ENCODE measurements at regions not wholly inside any gene's neighbourhood (a gene's known extent, or its start where the extent isn't known, plus 50 kb on each side); places are given as distances from the start of the nearest gene placed in this dataset.
A peak's percentile ranks its signal among the peaks of the same experiment; 100 is the strongest.

DNA sequence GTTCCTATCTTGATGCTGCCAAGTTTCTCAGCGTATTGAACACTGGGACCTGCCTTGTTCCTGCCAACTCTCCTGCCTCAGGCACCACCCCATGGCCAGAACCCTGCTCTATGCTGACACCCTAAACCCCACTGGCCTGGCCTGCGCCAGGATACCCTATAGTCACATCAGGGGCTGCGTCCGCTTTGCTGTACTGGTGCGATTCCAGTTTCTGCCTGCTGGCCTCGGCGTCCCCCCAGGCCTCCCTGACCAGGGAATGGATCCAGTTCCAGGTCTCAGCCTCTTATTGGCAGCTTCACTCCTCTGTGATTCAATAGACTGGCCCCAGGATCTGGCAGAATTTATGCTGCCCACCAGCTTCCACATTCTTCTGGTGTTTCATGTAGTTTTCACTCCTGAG lies 55.0 kb downstream of the GPR6 start:
- DNase-seq = no peak
- Histone ChIP-seq H3K36me3 (replicated peaks; ENCODE audit: control insufficient read depth, insufficient read depth, low read length) (no peaks in the 10 kb centered on the region), H3K4me3 (ENCODE audit: insufficient read depth, low read depth, low read length) (no peak overlapping the region), H3K27me3 (ENCODE audit: control insufficient read depth, insufficient read depth, low read length) (no peaks in the 10 kb centered on the region)

- Histone ChIP-seq H3K27me3 (ENCODE audit: control insufficient read depth, insufficient read depth, low read length) (no peaks in the 10 kb centered on the region), H3K4me3 (ENCODE audit: insufficient read depth, low read depth, low read length) (no peak overlapping the region), H3K36me3 (replicated peaks; ENCODE audit: control insufficient read depth, insufficient read depth, low read length) (no peaks in the 10 kb centered on the region)
- no peak for DNase-seq
Observed at GRCh38 chr6:110033749-110034666, 55.9 kb downstream of the GPR6 start.

DNA sequence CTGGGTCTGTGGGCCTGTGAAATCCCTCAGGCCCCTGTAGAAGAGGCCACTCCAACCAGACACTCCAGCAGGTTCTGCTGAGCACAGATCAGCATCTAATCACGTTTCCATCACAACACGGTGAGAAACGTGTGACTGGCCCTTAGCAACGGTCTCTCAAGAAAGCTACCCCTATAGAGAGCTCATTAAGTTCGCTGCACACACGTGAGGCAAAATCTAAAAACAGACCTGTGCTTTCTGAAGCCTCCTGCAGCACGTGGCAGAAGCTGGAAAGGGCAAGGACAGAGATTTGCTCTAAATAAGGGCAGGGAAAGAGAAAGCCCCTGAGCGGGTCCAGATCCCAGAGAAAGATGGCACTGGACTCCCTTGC lies 56.5 kb downstream of the GPR6 start:
- H3K27me3 ChIP-seq (ENCODE audit: control insufficient read depth, insufficient read depth, low read length) = no peaks in the 10 kb centered on the region
- H3K36me3 ChIP-seq (replicated peaks; ENCODE audit: control insufficient read depth, insufficient read depth, low read length) = no peaks in the 10 kb centered on the region
- DNase-seq = no peak
- no peak overlapping the region for H3K4me3 ChIP-seq (ENCODE audit: insufficient read depth, low read depth, low read length)

GRCh38 chr6:110035321-110035720 lies 57.2 kb downstream of the GPR6 start:
- DNase-seq = no peak
- Histone ChIP-seq H3K36me3 (replicated peaks; ENCODE audit: control insufficient read depth, insufficient read depth, low read length) (no peaks in the 10 kb centered on the region), H3K27me3 (ENCODE audit: control insufficient read depth, insufficient read depth, low read length) (no peaks in the 10 kb centered on the region), H3K4me3 (ENCODE audit: insufficient read depth, low read depth, low read length) (no peak overlapping the region)

DNA sequence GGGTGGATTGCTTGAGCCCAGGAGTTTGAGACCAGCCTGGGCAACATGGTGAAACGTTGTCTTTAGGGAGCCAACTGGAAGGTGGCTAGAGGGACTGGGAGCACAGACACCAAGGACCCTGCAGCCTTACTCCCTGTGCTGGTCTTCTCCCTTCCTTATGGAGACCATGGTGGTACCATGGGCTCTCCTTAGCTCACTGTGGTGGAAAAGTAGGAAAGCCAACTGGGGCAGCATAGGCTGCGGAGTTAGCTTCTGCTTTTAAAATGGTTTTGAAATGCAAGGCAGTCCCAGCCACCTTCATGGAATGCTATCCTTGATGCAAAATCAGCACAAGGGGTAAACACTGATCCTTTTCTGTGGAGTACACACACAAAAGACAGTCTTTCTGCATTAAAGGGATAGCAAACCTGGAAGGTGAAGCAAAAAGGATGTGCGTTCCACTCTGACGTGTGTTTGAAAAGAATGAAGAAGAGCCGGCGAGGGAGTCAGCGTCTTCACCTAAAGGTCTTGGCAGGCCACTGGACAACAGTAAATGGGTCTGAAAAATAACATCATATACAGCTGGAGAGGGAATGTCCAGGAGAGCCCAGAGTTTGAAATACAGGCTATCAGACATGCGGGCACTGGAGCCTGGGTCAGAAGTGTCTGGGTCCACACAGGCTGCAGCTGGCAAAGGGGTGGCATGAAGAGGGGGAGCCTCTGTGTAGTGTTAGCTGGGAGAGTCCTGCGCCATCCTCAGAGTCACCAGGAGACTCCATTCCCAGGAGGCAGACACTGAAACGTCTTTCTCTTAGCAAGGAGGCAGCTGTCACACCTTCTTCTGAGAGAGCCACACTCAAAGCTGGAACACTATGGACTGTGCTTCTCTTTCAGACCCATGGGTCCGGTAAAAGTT lies 58.5 kb downstream of the GPR6 start:
- H3K27me3 ChIP-seq (ENCODE audit: control insufficient read depth, insufficient read depth, low read length) = no peaks in the 10 kb centered on the region
- DNase-seq = no peak
- H3K4me3 ChIP-seq (ENCODE audit: insufficient read depth, low read depth, low read length) = no peak overlapping the region
- H3K36me3 ChIP-seq (replicated peaks; ENCODE audit: control insufficient read depth, insufficient read depth, low read length) = no peaks in the 10 kb centered on the region

- no peak overlapping the region for H3K4me3 ChIP-seq (ENCODE audit: insufficient read depth, low read depth, low read length)
- H3K27me3 ChIP-seq (ENCODE audit: control insufficient read depth, insufficient read depth, low read length) = no peaks in the 10 kb centered on the region
- no peak for DNase-seq
Observed at GRCh38 chr6:110037726-110038295, 59.7 kb downstream of the GPR6 start.

DNA sequence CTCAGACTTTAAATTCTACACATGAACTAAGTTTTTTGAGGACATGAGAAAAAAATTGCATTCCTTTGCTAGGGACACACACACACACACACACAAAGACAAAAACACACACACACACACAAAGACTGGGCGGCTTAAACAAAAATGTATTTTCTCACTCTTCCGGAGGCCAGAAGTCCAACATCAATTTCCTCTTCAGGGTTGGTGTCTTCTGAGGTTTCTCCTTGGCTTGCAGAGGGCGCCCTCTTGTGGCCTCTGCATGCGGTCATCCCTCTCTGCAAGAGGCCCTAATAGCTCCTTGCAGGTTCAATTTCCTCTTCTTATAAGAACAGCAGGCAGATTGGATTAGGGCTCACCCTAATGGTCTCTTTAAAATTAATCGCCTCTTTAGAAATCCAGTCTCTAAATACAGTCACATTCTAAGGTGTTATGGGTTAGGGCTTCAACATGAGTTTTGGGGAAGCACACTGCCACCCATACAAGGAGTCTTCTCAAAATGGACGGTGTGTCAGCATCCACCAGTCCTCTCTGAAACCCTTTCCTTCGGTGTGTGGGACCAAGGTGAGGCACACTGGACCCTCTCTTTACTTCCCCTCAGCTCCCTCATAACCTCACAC lies 61.4 kb downstream of the GPR6 start:
- no peaks in the 10 kb centered on the region for H3K27me3 ChIP-seq (ENCODE audit: control insufficient read depth, insufficient read depth, low read length)
- H3K4me3 ChIP-seq (ENCODE audit: insufficient read depth, low read depth, low read length) = no peak overlapping the region; the same call in 1 of the 2 replicates
- no peaks in the 10 kb centered on the region for H3K36me3 ChIP-seq (replicated peaks; ENCODE audit: control insufficient read depth, insufficient read depth, low read length)
- DNase-seq = peak; percentile 75

More at GRCh38 chr6:110037726-110038295, 59.7 kb downstream of the GPR6 start:
- no peaks in the 10 kb centered on the region for H3K36me3 ChIP-seq (replicated peaks; ENCODE audit: control insufficient read depth, insufficient read depth, low read length)

- H3K27me3 ChIP-seq (ENCODE audit: control insufficient read depth, insufficient read depth, low read length) = no peaks in the 10 kb centered on the region
- peak; percentile 45 for DNase-seq
- H3K36me3 ChIP-seq (replicated peaks; ENCODE audit: control insufficient read depth, insufficient read depth, low read length) = no peaks in the 10 kb centered on the region
- peak overlapping the region; percentile 0 for H3K4me3 ChIP-seq (ENCODE audit: insufficient read depth, low read depth, low read length)
Observed at GRCh38 chr6:110039981-110040383, 61.9 kb downstream of the GPR6 start.

DNA sequence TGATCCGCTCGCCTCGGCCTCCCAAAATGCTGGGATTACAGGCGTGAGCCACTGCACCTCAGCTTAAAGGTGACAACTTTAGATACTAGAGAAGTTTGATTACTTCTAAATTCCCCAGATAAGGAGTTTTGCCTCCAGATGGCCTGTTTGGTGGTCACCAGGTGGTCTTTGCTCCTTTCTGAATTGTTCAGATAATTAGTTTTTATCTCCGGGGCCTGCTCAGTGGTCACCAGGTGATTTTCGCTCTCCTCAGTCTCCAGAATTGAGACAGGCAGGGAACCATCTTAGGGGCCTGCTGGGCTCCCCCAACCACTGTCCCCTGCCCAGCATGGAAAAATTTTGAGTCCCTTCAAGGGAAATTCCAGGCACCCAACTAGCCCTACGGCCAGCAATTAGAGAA lies 62.6 kb downstream of the GPR6 start:
- no peaks in the 10 kb centered on the region for H3K36me3 ChIP-seq (replicated peaks; ENCODE audit: control insufficient read depth, insufficient read depth, low read length)
- H3K4me3 ChIP-seq (ENCODE audit: insufficient read depth, low read depth, low read length) = no peak overlapping the region
- no peaks in the 10 kb centered on the region for H3K27me3 ChIP-seq (ENCODE audit: control insufficient read depth, insufficient read depth, low read length)
- no peak for DNase-seq

- no peaks in the 10 kb centered on the region for H3K36me3 ChIP-seq (replicated peaks; ENCODE audit: control insufficient read depth, insufficient read depth, low read length)
- no peak overlapping the region for H3K4me3 ChIP-seq (ENCODE audit: insufficient read depth, low read depth, low read length)
- no peak for DNase-seq
- H3K27me3 ChIP-seq (ENCODE audit: control insufficient read depth, insufficient read depth, low read length) = no peaks in the 10 kb centered on the region
Observed at GRCh38 chr6:110041126-110041525, 63.0 kb downstream of the GPR6 start.

- no peak for DNase-seq
- H3K27me3 ChIP-seq (ENCODE audit: control insufficient read depth, insufficient read depth, low read length) = no peaks in the 10 kb centered on the region
- H3K4me3 ChIP-seq (ENCODE audit: insufficient read depth, low read depth, low read length) = no peak overlapping the region
- H3K36me3 ChIP-seq (replicated peaks; ENCODE audit: control insufficient read depth, insufficient read depth, low read length) = no peaks in the 10 kb centered on the region
Observed at GRCh38 chr6:110041830-110042229, 63.7 kb downstream of the GPR6 start.

GRCh38 chr6:110042670-110043296 lies 64.7 kb downstream of the GPR6 start:
- DNase-seq = no peak

GRCh38 chr6:110043366-110043994 lies 65.4 kb downstream of the GPR6 start:
- no peaks in the 10 kb centered on the region for H3K27me3 ChIP-seq (ENCODE audit: control insufficient read depth, insufficient read depth, low read length)
- H3K36me3 ChIP-seq (replicated peaks; ENCODE audit: control insufficient read depth, insufficient read depth, low read length) = no peaks in the 10 kb centered on the region

More at GRCh38 chr6:110042670-110043296, 64.7 kb downstream of the GPR6 start:
- Histone ChIP-seq H3K36me3 (replicated peaks; ENCODE audit: control insufficient read depth, insufficient read depth, low read length) (no peaks in the 10 kb centered on the region), H3K27me3 (ENCODE audit: control insufficient read depth, insufficient read depth, low read length) (no peaks in the 10 kb centered on the region), H3K4me3 (ENCODE audit: insufficient read depth, low read depth, low read length) (no peak overlapping the region)

More at GRCh38 chr6:110043366-110043994, 65.4 kb downstream of the GPR6 start:
- DNase-seq = no peak
- H3K4me3 ChIP-seq (ENCODE audit: insufficient read depth, low read depth, low read length) = no peak overlapping the region
